ENCODE measurements at regions not wholly inside any gene's neighbourhood (a gene's known extent, or its start where the extent isn't known, plus 50 kb on each side); places are given as distances from the start of the nearest gene placed in this dataset.
"Not testable (repeated sequence)": the region's sequence is repeated elsewhere in the genome, so short reads cannot be mapped to it uniquely, and the experiment has no call there.

GRCh38 chr2:209277444-209277843 lies 146.4 kb upstream of the MAP2 start:
- TF ChIP-seq L3MBTL2 (conservative IDR thresholded peaks at IDR 0.05) (no peak), NFRKB (IDR thresholded peaks at IDR 0.05) (no peak)
- ChIA-PET CTCF (no interaction called here), POLR2A (no interaction called here)
- DNase-seq (ENCODE audit: extremely low spot score): no peak

GRCh38 chr2:209298601-209299000 lies 125.2 kb upstream of the MAP2 start:
- TF ChIP-seq LEF1 (IDR thresholded peaks at IDR 0.05; ENCODE audit: borderline replicate concordance): no peak
- POLR2A ChIA-PET: no interaction called here
- no peak for DNase-seq (ENCODE audit: extremely low spot score)
- CTCF ChIA-PET: no interaction called here

DNA sequence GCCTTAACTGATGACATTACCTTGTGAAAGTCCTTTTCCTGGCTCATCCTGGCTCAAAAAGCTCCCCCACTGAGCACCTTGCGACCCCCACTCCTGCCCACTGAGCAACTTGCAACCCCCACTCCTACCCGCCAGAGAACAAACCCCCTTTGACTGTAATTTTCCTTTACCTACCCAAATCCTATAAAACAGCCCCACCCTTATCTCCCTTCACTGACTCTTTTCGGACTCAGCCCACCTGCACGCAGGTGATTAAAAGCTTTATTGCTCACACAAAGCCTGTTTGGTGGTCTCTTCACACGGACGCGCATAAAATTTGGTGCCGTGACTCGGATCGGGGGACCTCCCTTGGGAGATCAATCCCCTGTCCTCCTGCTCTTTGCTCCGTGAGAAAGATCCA lies 124.4 kb upstream of the MAP2 start:
- DNase-seq (ENCODE audit: extremely low spot score); POLR2A ChIA-PET; CTCF ChIA-PET: not testable (repeated sequence)

GRCh38 chr2:209300766-209301165 lies 123.1 kb upstream of the MAP2 start:
- CTCF ChIA-PET; POLR2A ChIA-PET; DNase-seq (ENCODE audit: extremely low spot score): not testable (repeated sequence)

DNA sequence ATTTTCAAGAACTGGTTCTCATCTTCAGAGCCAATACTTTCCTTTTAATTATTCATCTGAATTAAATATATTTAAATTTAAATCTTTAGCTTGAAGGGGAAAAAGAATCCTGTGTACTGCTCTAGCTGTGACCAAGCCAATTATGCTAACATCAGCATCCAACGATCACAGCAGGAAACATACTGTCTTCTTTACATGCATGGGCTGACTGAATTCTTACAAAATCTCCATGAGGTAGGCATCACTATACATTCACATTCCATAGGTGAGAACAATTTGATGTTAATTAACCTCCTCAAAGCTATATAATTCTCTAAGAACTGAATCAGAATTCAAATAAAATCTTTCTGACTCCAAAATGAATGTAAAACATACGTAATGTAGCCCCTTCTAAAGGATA lies 118.8 kb upstream of the MAP2 start:
- TF ChIP-seq SP1 (IDR thresholded peaks at IDR 0.05): no peak
- TF ChIP-seq, protein P1, sequence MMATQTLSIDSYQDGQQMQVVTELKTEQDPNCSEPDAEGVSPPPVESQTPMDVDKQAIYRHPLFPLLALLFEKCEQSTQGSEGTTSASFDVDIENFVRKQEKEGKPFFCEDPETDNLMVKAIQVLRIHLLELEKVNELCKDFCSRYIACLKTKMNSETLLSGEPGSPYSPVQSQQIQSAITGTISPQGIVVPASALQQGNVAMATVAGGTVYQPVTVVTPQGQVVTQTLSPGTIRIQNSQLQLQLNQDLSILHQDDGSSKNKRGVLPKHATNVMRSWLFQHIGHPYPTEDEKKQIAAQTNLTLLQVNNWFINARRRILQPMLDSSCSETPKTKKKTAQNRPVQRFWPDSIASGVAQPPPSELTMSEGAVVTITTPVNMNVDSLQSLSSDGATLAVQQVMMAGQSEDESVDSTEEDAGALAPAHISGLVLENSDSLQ (IDR thresholded peaks at IDR 0.05): no peak
- TF ChIP-seq LEF1 (IDR thresholded peaks at IDR 0.05; ENCODE audit: borderline replicate concordance): no peak
- TF ChIP-seq ARNT (IDR thresholded peaks at IDR 0.05): no peak
- TF ChIP-seq SUZ12 (IDR thresholded peaks at IDR 0.05): no peak
- no peak for TF ChIP-seq NFRKB (IDR thresholded peaks at IDR 0.05)
- no peak for TF ChIP-seq CTBP1 (IDR thresholded peaks at IDR 0.05; ENCODE audit: borderline replicate concordance)
- TF ChIP-seq HDGF (IDR thresholded peaks at IDR 0.05; ENCODE audit: borderline replicate concordance): no peak
- TF ChIP-seq L3MBTL2 (conservative IDR thresholded peaks at IDR 0.05): no peak
- TF ChIP-seq BHLHE40 (IDR thresholded peaks at IDR 0.05; ENCODE audit: borderline replicate concordance): no peak
- TF ChIP-seq ZNF384 (IDR thresholded peaks at IDR 0.05): no peak
- TF ChIP-seq FOXM1 (IDR thresholded peaks at IDR 0.05; ENCODE audit: borderline replicate concordance): no peak
- TF ChIP-seq TARDBP (IDR thresholded peaks at IDR 0.05): no peak
- no peak for TF ChIP-seq ELF4 (IDR thresholded peaks at IDR 0.05)
- no peak for TF ChIP-seq FOXA1 (IDR thresholded peaks at IDR 0.05)
- no peak for TF ChIP-seq FOXK2 (IDR thresholded peaks at IDR 0.05)
- DNase-seq (ENCODE audit: extremely low spot score): no peak
- POLR2A ChIA-PET: no interaction called here
- CTCF ChIA-PET: no interaction called here

DNA sequence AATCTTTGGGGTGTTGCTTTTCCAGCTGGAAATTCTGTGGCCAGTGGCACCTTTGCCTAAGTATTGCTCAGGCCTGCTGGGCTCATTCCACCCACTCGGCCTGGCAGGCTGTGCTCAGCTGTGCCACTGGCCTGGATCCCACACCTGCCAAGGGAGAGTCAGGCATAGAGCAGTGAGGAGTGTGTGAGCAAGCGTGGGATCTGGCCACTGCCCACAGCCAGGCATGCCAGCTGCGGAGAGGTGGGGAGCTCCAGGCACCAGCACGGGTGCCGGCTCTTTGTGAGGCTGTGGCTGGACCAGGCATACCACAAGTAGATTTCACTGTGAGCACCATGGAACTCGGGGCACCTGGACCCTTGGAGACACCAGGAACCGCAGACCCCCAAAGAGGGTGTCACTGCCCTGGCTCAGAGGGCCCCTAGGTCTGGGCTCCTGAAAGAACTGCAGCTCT lies 118.1 kb upstream of the MAP2 start:
- no peak for TF ChIP-seq FOXK2 (IDR thresholded peaks at IDR 0.05)
- no peak for TF ChIP-seq FOXM1 (IDR thresholded peaks at IDR 0.05; ENCODE audit: borderline replicate concordance)
- no peak for TF ChIP-seq CTBP1 (IDR thresholded peaks at IDR 0.05; ENCODE audit: borderline replicate concordance)
- no peak for TF ChIP-seq ARNT (IDR thresholded peaks at IDR 0.05)
- TF ChIP-seq ZNF384 (IDR thresholded peaks at IDR 0.05): no peak
- no peak for TF ChIP-seq SUZ12 (IDR thresholded peaks at IDR 0.05)
- TF ChIP-seq LEF1 (IDR thresholded peaks at IDR 0.05; ENCODE audit: borderline replicate concordance): no peak
- TF ChIP-seq, protein P1 (IDR thresholded peaks at IDR 0.05): no peak
- no peak for TF ChIP-seq NFRKB (IDR thresholded peaks at IDR 0.05)
- TF ChIP-seq SP1 (IDR thresholded peaks at IDR 0.05): no peak
- TF ChIP-seq L3MBTL2 (conservative IDR thresholded peaks at IDR 0.05): no peak
- TF ChIP-seq FOXA1 (IDR thresholded peaks at IDR 0.05): no peak
- no peak for TF ChIP-seq BHLHE40 (IDR thresholded peaks at IDR 0.05; ENCODE audit: borderline replicate concordance)
- DNase-seq (ENCODE audit: extremely low spot score): no peak
- CTCF ChIA-PET: no interaction called here
- POLR2A ChIA-PET: no interaction called here

DNA sequence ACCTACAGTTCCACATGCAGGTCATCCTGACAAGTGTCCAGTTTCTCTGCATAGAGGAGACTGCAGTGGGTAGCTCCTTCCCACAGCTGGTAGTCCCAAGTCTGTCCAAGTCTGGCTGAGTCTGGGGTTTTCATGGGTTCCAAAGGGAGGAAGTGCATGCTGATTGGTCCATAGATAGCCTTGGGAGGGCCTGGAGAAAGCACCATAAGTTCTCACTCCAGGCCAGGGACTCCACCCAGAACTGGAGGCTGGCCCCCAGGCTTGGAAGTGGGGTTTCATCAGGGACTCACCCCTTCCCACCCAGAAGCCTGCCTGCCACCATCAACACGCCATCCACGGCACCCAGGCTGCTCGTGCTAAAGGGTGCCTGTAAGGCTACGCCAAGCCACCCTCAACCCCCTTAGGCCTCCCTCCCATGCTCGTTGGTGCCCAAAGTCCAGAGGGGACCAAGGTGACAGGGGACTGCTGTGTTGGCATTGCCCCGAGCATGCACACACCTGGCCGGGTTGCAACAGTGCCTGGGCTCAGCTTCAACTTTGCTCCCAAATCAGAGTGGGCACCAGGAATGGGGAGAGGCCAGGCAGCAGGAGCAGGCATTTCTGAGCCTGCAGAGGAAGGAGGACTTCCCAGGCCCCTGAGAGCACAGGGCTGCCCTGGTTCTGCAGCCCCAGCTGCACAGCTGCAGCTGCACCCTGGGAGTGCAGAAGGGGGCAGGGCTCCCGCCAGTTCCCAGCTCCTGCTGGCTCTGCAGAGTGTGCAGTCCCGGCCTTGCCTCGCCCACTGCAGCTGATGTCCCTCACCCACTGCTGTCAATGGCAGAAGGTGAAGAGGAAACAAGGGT lies 116.5 kb upstream of the MAP2 start:
- DNase-seq (ENCODE audit: extremely low spot score): no peak
- POLR2A ChIA-PET: no interaction called here

DNA sequence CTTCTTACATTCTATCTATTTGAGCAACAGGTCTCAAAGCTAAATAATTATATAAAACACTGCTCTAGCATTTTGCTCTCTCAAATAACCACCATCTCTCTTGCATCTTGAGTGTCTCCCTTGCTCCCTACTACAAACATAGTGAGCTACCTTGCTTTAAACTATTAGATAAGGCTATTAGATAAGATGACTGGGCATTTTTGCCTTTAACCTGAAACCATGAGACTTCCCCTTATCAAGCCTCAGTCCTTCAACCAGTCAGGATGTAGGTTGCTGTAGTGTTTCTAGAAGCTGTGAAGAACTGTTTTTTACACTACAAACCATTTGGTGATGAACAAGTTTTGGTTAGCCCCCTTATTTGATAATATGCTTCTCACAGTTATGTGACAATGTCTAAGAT lies 115.4 kb upstream of the MAP2 start:
- ChIA-PET POLR2A (no interaction called here), CTCF (no interaction called here)
- TF ChIP-seq FOXM1 (IDR thresholded peaks at IDR 0.05; ENCODE audit: borderline replicate concordance) (no peak), BHLHE40 (IDR thresholded peaks at IDR 0.05; ENCODE audit: borderline replicate concordance) (no peak), NFRKB (IDR thresholded peaks at IDR 0.05) (no peak), ELF4 (IDR thresholded peaks at IDR 0.05) (no peak), FOXA1 (IDR thresholded peaks at IDR 0.05) (no peak), ARNT (IDR thresholded peaks at IDR 0.05) (no peak), TARDBP (IDR thresholded peaks at IDR 0.05) (no peak), ZNF384 (IDR thresholded peaks at IDR 0.05) (no peak), SUZ12 (IDR thresholded peaks at IDR 0.05) (no peak), SP1 (IDR thresholded peaks at IDR 0.05) (no peak), CTBP1 (IDR thresholded peaks at IDR 0.05; ENCODE audit: borderline replicate concordance) (no peak), L3MBTL2 (conservative IDR thresholded peaks at IDR 0.05) (no peak), LEF1 (IDR thresholded peaks at IDR 0.05; ENCODE audit: borderline replicate concordance) (no peak), HDGF (IDR thresholded peaks at IDR 0.05; ENCODE audit: borderline replicate concordance) (no peak), FOXK2 (IDR thresholded peaks at IDR 0.05) (no peak)
- TF ChIP-seq, protein P1 (IDR thresholded peaks at IDR 0.05): no peak
- DNase-seq (ENCODE audit: extremely low spot score): no peak

More for the DNA sequence above, 116.5 kb upstream of the MAP2 start:
- no peak for TF ChIP-seq LEF1 (IDR thresholded peaks at IDR 0.05; ENCODE audit: borderline replicate concordance)
- TF ChIP-seq CTBP1 (IDR thresholded peaks at IDR 0.05; ENCODE audit: borderline replicate concordance): no peak
- CTCF ChIA-PET: no interaction called here
